ENCODE measurements at regions not wholly inside any gene's neighbourhood (a gene's known extent, or its start where the extent isn't known, plus 50 kb on each side); places are given as distances from the start of the nearest gene placed in this dataset.

DNA sequence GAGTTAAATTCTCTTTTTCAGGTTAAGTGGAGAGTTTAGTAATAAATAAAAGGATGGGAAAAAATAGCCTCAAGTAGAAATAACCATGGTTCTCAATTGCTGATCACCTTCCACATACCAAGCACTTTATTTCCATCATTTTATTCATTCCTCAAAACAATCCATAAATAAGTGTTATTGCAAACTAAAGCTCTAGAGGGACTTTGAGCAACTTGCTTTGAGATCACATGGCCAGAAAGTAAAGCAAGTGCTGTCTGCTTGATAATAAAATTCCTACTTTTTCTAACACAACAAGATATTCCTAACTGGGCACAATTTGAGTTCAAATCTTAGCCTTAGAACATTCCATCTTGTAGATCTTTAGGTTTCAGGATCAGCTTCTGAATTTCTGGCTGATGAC, 97.1 kb upstream of the C1orf87 start:
- DNase-seq (ENCODE audit: low read depth in 6 of 9, low spot score in 9 of 9) = no peak
- no peaks in the 10 kb centered on the region for H3K36me3 ChIP-seq (ENCODE audit: control insufficient read depth in 2 of 2, insufficient read depth in 2 of 2, low read length in 1 of 2)
- no peak overlapping the region for H3K27ac ChIP-seq (ENCODE audit: low read depth in 1 of 2, low read length in 1 of 2)
- no peaks in the 10 kb centered on the region for H3K9me3 ChIP-seq (ENCODE audit: control insufficient read depth in 2 of 2, insufficient read depth in 1 of 2, low read length in 1 of 2)
- H3K27me3 ChIP-seq (ENCODE audit: control insufficient read depth in 2 of 2, insufficient read depth in 1 of 2, low read length in 1 of 2) = no peaks in the 10 kb centered on the region
- H3K4me1 ChIP-seq (ENCODE audit: control insufficient read depth in 2 of 2, insufficient read depth in 2 of 2, low read length in 2 of 2) = no peaks in the 10 kb centered on the region
- no peak overlapping the region for H3K4me3 ChIP-seq (ENCODE audit: low read length in 2 of 2)

DNA sequence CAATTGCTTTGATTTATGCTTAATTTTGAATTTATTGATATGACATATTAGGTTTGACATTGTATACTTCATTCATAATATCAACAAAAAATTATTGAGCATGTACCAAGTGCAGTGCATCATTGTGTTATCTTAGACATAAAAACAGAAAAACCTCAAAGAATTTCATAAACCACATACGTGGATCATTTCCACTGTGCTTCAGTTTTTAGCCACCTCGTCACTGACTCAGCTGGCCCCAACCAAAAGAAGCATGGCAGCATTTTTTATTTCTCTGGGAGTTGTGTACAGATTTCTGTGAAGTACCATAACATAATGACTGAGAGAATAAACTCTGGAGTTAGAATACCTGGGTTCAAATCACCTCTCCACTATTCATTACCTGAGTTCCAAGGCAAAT, 95.6 kb upstream of the C1orf87 start:
- Histone ChIP-seq H3K4me3 (ENCODE audit: low read length in 2 of 2) (no peak overlapping the region), H3K9me3 (ENCODE audit: control insufficient read depth in 2 of 2, insufficient read depth in 1 of 2, low read length in 1 of 2) (no peaks in the 10 kb centered on the region), H3K4me1 (ENCODE audit: control insufficient read depth in 2 of 2, insufficient read depth in 2 of 2, low read length in 2 of 2) (no peaks in the 10 kb centered on the region), H3K27ac (ENCODE audit: low read depth in 1 of 2, low read length in 1 of 2) (no peak overlapping the region), H3K27me3 (ENCODE audit: control insufficient read depth in 2 of 2, insufficient read depth in 1 of 2, low read length in 1 of 2) (no peaks in the 10 kb centered on the region), H3K36me3 (ENCODE audit: control insufficient read depth in 2 of 2, insufficient read depth in 2 of 2, low read length in 1 of 2) (no peaks in the 10 kb centered on the region)
- WGBS = 86% methylated on average over 2 of the region's 2 CpGs
- DNase-seq (ENCODE audit: low read depth in 6 of 9, low spot score in 9 of 9) = no peak

DNA sequence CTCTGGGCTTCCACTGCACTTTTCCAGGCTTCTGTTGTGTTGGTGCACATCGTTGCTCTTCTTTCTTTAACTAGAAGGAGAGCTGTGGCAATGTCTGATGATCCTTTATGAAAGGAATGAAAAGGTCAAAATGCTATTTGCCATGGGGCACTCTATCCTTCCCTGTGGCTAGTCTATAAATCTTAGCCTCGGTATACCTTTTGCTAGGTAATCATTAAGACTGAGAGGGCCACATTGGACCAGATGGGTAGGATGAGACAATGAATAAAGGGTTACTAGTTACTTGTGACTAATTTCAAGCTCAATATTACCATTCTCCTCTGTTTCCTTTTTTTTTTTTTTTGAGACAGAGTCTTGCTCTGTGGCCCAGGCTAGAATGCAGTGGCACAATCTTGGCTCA, 89.4 kb upstream of the C1orf87 start:
- 93% methylated on average over 2 of the region's 2 CpGs for WGBS
- no peak for DNase-seq (ENCODE audit: low read depth in 6 of 9, low spot score in 9 of 9)
- no peak overlapping the region for H3K27ac ChIP-seq (ENCODE audit: low read depth in 1 of 2, low read length in 1 of 2)

DNA sequence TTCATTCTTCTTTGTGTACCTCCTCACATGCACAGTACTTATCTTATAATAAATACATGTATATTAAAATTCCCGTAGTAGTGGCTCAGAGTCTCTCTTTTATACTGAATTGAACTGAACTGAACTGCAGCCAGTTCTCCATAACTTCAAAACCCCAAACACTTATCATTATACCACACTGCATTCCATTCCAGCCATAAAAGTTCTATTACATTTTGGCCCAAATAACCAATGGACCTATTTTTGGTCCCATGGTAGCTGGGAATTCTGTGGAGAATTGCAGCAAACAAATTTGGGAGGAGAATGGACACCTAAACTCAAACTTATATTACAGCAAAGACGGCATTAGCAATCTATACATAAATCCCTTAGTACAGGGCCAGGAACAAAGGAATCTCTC, 86.6 kb upstream of the C1orf87 start:
- no peak overlapping the region for H3K27ac ChIP-seq (ENCODE audit: low read depth in 1 of 2, low read length in 1 of 2)
- H3K9me3 ChIP-seq (ENCODE audit: control insufficient read depth in 2 of 2, insufficient read depth in 1 of 2, low read length in 1 of 2) = no peaks in the 10 kb centered on the region
- no peaks in the 10 kb centered on the region for H3K4me1 ChIP-seq (ENCODE audit: control insufficient read depth in 2 of 2, insufficient read depth in 2 of 2, low read length in 2 of 2)
- no peaks in the 10 kb centered on the region for H3K36me3 ChIP-seq (ENCODE audit: control insufficient read depth in 2 of 2, insufficient read depth in 2 of 2, low read length in 1 of 2)
- DNase-seq (ENCODE audit: low read depth in 6 of 9, low spot score in 9 of 9) = no peak
- no peak overlapping the region for H3K4me3 ChIP-seq (ENCODE audit: low read length in 2 of 2)
- 93% methylated on average over 2 of the region's 2 CpGs for WGBS
- no peaks in the 10 kb centered on the region for H3K27me3 ChIP-seq (ENCODE audit: control insufficient read depth in 2 of 2, insufficient read depth in 1 of 2, low read length in 1 of 2)

More for the DNA sequence above, 89.4 kb upstream of the C1orf87 start:
- H3K27me3 ChIP-seq (ENCODE audit: control insufficient read depth in 2 of 2, insufficient read depth in 1 of 2, low read length in 1 of 2) = no peaks in the 10 kb centered on the region
- H3K9me3 ChIP-seq (ENCODE audit: control insufficient read depth in 2 of 2, insufficient read depth in 1 of 2, low read length in 1 of 2) = no peaks in the 10 kb centered on the region
- H3K4me3 ChIP-seq (ENCODE audit: low read length in 2 of 2) = no peak overlapping the region
- H3K4me1 ChIP-seq (ENCODE audit: control insufficient read depth in 2 of 2, insufficient read depth in 2 of 2, low read length in 2 of 2) = no peaks in the 10 kb centered on the region
- no peaks in the 10 kb centered on the region for H3K36me3 ChIP-seq (ENCODE audit: control insufficient read depth in 2 of 2, insufficient read depth in 2 of 2, low read length in 1 of 2)

DNA sequence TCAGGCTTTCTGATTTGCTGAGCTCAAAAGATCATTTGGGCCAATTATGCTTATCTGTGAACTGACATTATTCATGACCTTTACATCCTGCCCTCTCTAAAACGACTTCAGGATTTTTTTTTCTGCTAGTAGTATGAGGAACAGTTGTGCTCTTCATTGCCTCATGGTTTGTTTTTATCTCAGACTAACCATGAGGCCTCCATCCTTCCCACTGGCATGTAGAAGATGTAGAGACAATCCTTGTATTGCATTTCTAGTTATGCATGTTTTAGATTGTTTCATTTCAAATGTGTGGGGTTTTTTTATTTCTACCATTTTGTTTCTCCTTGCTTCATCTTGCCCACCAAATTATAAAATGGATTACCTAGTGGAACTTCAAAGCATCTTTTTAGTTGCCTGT, 82.8 kb upstream of the C1orf87 start:
- Histone ChIP-seq H3K27ac (ENCODE audit: low read depth in 1 of 2, low read length in 1 of 2) (no peak overlapping the region), H3K9me3 (ENCODE audit: control insufficient read depth in 2 of 2, insufficient read depth in 1 of 2, low read length in 1 of 2) (no peaks in the 10 kb centered on the region), H3K4me3 (ENCODE audit: low read length in 2 of 2) (no peak overlapping the region), H3K27me3 (ENCODE audit: control insufficient read depth in 2 of 2, insufficient read depth in 1 of 2, low read length in 1 of 2) (no peaks in the 10 kb centered on the region), H3K36me3 (ENCODE audit: control insufficient read depth in 2 of 2, insufficient read depth in 2 of 2, low read length in 1 of 2) (no peaks in the 10 kb centered on the region), H3K4me1 (ENCODE audit: control insufficient read depth in 2 of 2, insufficient read depth in 2 of 2, low read length in 2 of 2) (no peaks in the 10 kb centered on the region)
- 55% methylated on average over 1 of the region's 1 CpG for WGBS
- DNase-seq (ENCODE audit: low read depth in 6 of 9, low spot score in 9 of 9) = no peak

DNA sequence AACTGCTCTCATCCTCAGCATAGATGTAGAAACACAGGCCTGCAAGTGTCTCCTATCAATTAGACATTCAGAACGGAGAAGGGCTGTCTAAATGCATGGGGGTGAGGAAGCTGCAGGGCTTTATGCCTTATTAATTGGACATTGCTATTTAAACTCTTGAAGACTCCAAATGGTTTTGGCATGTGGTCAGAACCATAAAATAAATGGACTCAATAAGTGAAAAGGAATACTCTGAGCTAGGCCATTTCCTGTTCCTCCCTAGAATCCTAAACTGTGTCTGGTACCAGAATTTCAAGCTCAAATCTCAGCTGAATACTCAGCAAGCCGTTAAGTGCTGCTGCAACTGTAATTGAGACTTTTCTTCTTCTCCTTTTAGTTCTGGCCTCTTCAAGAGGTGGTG, 80.4 kb upstream of the C1orf87 start:
- H3K9me3 ChIP-seq (ENCODE audit: control insufficient read depth in 2 of 2, insufficient read depth in 1 of 2, low read length in 1 of 2) = no peaks in the 10 kb centered on the region
- H3K27ac ChIP-seq (ENCODE audit: low read depth in 1 of 2, low read length in 1 of 2) = no peak overlapping the region
- WGBS = 93% methylated on average over 2 of the region's 2 CpGs
- H3K4me1 ChIP-seq (ENCODE audit: control insufficient read depth in 2 of 2, insufficient read depth in 2 of 2, low read length in 2 of 2) = no peaks in the 10 kb centered on the region
- no peak for DNase-seq (ENCODE audit: low read depth in 6 of 9, low spot score in 9 of 9)
- no peaks in the 10 kb centered on the region for H3K27me3 ChIP-seq (ENCODE audit: control insufficient read depth in 2 of 2, insufficient read depth in 1 of 2, low read length in 1 of 2)
- no peak overlapping the region for H3K4me3 ChIP-seq (ENCODE audit: low read length in 2 of 2)
- H3K36me3 ChIP-seq (ENCODE audit: control insufficient read depth in 2 of 2, insufficient read depth in 2 of 2, low read length in 1 of 2) = no peaks in the 10 kb centered on the region

DNA sequence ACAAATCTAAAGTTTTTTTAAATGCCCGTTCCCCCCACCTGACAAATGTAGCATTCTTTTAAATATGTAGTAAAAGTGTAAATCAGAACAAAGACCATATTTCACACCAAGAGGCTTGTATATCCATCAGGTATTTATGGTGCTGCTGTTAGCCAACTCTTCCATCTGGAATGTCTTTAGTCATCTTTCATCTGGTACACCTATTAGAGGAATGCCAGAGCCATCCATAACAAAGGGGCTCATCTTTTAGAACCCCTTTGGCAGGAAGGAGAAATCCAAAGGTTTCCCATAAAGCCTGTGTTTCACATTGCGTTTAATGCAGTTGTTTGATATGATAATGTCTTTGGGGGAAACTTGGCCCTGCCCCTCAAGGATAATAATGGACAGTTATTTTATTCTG, 79.3 kb upstream of the C1orf87 start:
- no peak overlapping the region for H3K4me3 ChIP-seq (ENCODE audit: low read length in 2 of 2)
- H3K9me3 ChIP-seq (ENCODE audit: control insufficient read depth in 2 of 2, insufficient read depth in 1 of 2, low read length in 1 of 2) = no peaks in the 10 kb centered on the region
- H3K36me3 ChIP-seq (ENCODE audit: control insufficient read depth in 2 of 2, insufficient read depth in 2 of 2, low read length in 1 of 2) = no peaks in the 10 kb centered on the region
- no peak overlapping the region for H3K27ac ChIP-seq (ENCODE audit: low read depth in 1 of 2, low read length in 1 of 2)
- WGBS = 96% methylated on average over 2 of the region's 2 CpGs
- H3K4me1 ChIP-seq (ENCODE audit: control insufficient read depth in 2 of 2, insufficient read depth in 2 of 2, low read length in 2 of 2) = no peaks in the 10 kb centered on the region
- no peak for DNase-seq (ENCODE audit: low read depth in 6 of 9, low spot score in 9 of 9)
- H3K27me3 ChIP-seq (ENCODE audit: control insufficient read depth in 2 of 2, insufficient read depth in 1 of 2, low read length in 1 of 2) = no peaks in the 10 kb centered on the region

DNA sequence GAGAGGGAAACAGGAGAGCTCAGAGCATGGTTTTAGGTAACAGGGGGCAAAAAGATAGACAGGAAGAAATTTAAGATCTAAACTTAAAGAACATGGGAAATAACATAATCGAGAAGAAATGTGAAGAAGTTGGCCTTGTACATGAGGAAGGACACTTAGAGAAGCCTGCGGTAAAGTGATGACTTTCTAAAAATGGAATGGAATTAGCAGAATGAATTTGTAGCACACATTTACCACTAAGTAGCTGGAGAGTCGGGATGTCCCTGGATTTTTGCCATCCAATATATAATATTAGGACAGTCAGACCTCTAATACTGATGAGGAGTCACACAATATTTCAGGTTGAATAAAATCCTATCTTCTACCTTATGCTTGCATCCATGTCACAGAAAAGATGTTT, 77.7 kb upstream of the C1orf87 start:
- Histone ChIP-seq H3K9me3 (ENCODE audit: control insufficient read depth in 2 of 2, insufficient read depth in 1 of 2, low read length in 1 of 2) (no peaks in the 10 kb centered on the region), H3K27me3 (ENCODE audit: control insufficient read depth in 2 of 2, insufficient read depth in 1 of 2, low read length in 1 of 2) (no peaks in the 10 kb centered on the region), H3K36me3 (ENCODE audit: control insufficient read depth in 2 of 2, insufficient read depth in 2 of 2, low read length in 1 of 2) (no peaks in the 10 kb centered on the region), H3K4me3 (ENCODE audit: low read length in 2 of 2) (no peak overlapping the region), H3K27ac (ENCODE audit: low read depth in 1 of 2, low read length in 1 of 2) (no peak overlapping the region), H3K4me1 (ENCODE audit: control insufficient read depth in 2 of 2, insufficient read depth in 2 of 2, low read length in 2 of 2) (no peaks in the 10 kb centered on the region)
- no peak for DNase-seq (ENCODE audit: low read depth in 6 of 9, low spot score in 9 of 9)
- WGBS = 94% methylated on average over 3 of the region's 3 CpGs

DNA sequence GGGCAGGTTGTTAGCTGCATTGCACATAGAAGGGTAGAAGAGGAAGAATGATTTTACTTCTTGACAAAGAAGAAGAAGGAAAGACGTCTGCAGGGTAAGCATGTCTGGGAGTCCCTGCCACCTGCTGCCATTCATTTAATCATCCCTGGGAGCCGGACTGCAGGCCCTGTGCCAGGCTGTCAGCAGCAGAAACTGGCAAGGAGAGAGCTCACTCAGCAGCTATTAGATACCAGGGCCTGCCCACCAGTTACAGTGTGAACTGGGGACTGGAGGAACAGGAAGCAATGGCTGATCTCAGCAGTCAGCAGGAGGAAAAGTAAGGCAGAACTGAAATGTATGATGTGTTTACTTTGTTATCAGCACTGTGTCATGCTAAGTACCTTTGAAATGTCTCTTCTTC, 75.7 kb upstream of the C1orf87 start:
- Histone ChIP-seq H3K27me3 (ENCODE audit: control insufficient read depth in 2 of 2, insufficient read depth in 1 of 2, low read length in 1 of 2) (no peaks in the 10 kb centered on the region), H3K9me3 (ENCODE audit: control insufficient read depth in 2 of 2, insufficient read depth in 1 of 2, low read length in 1 of 2) (no peaks in the 10 kb centered on the region), H3K4me1 (ENCODE audit: control insufficient read depth in 2 of 2, insufficient read depth in 2 of 2, low read length in 2 of 2) (no peaks in the 10 kb centered on the region), H3K27ac (ENCODE audit: low read depth in 1 of 2, low read length in 1 of 2) (no peak overlapping the region), H3K4me3 (ENCODE audit: low read length in 2 of 2) (no peak overlapping the region), H3K36me3 (ENCODE audit: control insufficient read depth in 2 of 2, insufficient read depth in 2 of 2, low read length in 1 of 2) (no peaks in the 10 kb centered on the region)
- DNase-seq (ENCODE audit: low read depth in 6 of 9, low spot score in 9 of 9) = no peak
- WGBS = 61% methylated on average over 2 of the region's 2 CpGs

DNA sequence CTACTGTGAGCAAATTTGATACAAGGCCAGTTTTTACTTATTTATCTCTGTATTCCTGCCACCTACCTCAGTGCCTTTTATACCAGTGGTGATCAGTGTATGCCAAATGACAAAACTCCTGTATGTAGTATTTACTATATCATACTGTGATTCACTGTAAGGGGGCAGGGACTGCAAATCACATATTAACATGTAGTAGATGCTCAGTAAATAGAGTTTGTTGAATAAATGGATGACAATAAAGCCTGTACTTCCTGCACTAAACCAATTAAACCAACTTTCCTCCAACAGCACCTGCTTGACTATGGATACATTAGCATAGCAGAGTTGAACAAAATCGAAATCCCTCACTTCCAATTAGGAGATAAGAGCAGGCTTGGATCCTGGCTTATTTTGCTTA, 73.3 kb upstream of the C1orf87 start:
- WGBS = 96% methylated on average over 1 of the region's 1 CpG
- H3K27ac ChIP-seq (ENCODE audit: low read depth in 1 of 2, low read length in 1 of 2) = no peak overlapping the region
- DNase-seq (ENCODE audit: low read depth in 6 of 9, low spot score in 9 of 9) = no peak

More for the DNA sequence above, 73.3 kb upstream of the C1orf87 start:
- no peak overlapping the region for H3K4me3 ChIP-seq (ENCODE audit: low read length in 2 of 2)
- no peaks in the 10 kb centered on the region for H3K4me1 ChIP-seq (ENCODE audit: control insufficient read depth in 2 of 2, insufficient read depth in 2 of 2, low read length in 2 of 2)
- H3K36me3 ChIP-seq (ENCODE audit: control insufficient read depth in 2 of 2, insufficient read depth in 2 of 2, low read length in 1 of 2) = no peaks in the 10 kb centered on the region
- H3K27me3 ChIP-seq (ENCODE audit: control insufficient read depth in 2 of 2, insufficient read depth in 1 of 2, low read length in 1 of 2) = no peaks in the 10 kb centered on the region
- H3K9me3 ChIP-seq (ENCODE audit: control insufficient read depth in 2 of 2, insufficient read depth in 1 of 2, low read length in 1 of 2) = no peaks in the 10 kb centered on the region

Measured in thymus (tissue), 11 donors.